GM12872 (cell line): ENCODE measurements at regions not wholly inside any gene's neighbourhood (a gene's known extent, or its start where the extent isn't known, plus 50 kb on each side); places are given as distances from the start of the nearest gene placed in this dataset.

Source experiments
- CTCF ChIP-seq: IDR thresholded peaks from 3 replicates; pipeline ENCODE4 v1.5.1; 2011; ENCODE audit warnings: low read depth, mild to moderate bottlenecking, low read length, moderate library complexity; ENCODE audit not compliant: insufficient read depth

GRCh38 chr13:109873351-109874123 lies 87.2 kb upstream of the IRS2 start:
- no peak for TF ChIP-seq CTCF

DNA sequence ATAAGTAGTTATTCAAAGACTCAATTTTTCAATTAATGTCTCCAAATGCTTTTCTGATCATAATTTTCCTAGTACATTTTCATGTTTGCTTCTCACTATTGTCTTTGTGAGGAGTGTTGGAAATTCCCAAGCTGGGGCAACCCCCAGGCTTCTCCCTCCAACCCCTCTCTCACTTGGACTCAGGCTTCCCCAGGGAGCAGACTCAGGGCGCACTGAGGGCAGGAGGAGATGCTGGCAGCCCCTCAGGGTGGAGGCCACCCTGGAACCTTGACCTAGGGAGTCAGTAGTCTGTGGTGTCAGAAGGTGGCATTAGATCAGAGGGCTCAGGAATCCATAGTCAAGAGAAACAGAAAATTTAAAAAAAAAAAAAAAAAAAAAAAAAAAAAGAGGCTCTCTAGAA lies 86.5 kb upstream of the IRS2 start:
- TF ChIP-seq CTCF, result no peak

- no peak for TF ChIP-seq CTCF
These were observed 84.5 kb upstream of the IRS2 start for GRCh38 chr13:109870696-109871370.

GRCh38 chr13:109870274-109870673 lies 83.9 kb upstream of the IRS2 start:
- no peak for TF ChIP-seq CTCF

DNA sequence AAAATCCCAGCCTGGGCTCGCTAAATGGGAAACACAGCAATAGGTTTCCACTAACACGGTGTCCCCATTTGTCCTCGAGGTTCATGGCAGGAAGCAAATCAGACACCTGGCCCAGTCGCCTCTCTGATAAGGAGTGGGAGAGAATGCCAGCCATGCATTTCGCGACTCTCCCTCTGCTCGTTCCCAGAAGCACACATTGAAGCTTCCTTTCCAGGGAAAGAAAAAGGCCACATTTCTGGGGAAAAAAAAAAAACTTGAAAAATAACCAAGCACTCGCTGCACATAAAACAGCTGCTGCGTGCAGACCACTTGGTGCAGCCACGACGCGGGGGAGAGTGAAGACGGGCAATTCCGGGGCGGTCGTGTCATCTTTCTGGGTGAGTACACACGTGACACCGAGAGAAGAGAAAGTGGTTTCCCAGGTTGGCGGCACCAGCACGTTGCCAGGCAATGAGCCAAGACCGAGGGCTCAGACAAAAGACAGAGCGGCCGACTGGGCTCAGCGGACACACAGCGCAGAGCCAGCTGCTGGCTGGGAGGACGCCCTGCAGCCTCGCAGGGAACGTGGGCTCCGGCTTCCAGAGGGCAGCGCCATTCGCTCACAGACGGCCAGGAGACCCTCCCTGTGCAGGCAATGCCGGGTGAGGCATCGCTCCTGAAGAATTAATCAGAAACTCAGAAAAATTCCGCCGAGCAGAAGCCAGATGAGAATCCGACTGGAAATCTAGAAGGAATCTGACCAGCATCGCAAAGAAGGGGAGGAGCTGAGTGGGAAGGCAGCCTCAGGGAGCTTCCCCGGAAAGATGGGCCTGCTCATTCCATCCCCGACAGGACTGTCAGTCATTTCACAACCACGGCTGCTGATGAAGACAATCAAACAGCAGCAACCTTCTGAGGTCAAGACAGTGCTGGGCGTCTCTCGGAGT lies 83.2 kb upstream of the IRS2 start:
- no peak for TF ChIP-seq CTCF

DNA sequence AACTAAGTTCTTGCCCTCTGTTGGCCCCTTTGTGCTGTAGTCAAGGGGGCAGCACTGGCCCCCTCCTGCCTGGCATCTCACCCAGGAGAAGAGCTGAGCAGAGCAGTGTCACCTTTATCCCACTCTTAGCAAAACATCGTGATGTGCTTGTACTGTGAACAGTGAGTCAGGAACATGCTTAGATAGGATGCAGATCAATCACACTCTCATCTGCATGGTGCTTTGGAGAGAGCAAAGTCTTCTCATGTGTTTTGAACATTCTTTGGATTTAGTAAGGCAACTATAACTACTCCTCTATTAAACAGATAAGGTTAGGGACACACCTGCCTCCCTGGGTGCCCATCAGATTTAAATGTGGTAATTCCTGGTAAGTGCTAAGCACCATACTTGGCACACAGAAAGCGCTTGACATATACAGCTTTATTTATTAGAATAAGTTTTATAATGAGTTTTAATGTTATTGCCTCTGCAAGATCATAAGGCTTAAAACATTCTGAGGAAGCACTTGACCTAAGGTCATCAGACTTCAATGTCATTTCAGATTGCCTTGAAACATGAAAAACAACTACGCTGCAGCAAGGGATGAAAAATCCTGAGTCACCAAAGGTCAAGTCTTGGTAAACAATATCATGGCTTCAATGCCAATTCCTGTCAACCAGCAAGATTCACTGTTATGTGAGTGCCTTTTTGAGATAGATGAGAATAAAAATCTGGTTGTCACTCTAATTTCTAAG lies 82.4 kb upstream of the IRS2 start:
- no peak for TF ChIP-seq CTCF
